NCI-H1092 (cell line): ENCODE measurements at regions not wholly inside any gene's neighbourhood (a gene's known extent, or its start where the extent isn't known, plus 50 kb on each side); places are given as distances from the start of the nearest gene placed in this dataset.
"Not testable (repeated sequence)": the region's sequence is repeated elsewhere in the genome, so short reads cannot be mapped to it uniquely, and the experiment has no call there.

Experiments used
- DNase-seq: peaks from one replicate; lab custom pipeline; 2025; lab: John Stamatoyannopoulos, UW

DNA sequence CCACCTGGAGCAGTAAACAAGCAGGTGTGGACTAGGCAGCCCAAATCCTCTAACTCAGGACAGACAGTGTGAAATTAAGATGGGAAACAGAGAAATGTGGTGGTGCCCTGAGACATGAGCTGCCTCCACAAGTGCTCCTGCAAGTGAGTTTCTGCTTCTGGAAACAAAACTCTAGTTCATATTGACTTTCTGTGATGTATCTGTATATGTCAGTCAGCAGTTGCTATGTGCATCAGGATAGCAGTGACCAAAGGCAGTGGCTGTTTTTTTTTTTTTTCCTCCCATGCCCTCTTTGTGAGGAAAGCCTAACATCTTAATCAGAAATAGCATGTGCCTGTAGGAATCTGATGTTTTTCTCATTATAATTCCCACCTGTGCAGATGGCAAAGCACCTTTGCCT is 318.4 kb upstream of the SEMA6A start:
- no peak for DNase-seq

DNA sequence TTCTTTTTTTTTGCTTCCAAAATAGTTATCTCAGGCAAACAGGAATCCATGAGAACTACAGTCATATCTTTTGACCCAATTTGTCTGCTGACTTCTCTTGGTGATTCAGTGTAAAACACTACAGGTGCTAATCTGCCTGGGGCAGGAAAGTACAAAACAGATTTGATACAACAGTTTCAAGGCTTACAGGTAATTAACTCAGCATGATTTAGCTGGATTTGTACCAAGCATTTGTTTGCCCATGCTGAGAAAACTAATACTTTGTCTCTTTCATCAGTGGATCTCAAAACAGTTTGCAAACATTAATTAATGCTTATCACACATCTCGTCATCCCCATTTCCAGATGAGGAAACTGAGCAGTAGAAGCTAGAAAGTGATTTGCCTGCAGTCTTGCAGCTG is 312.5 kb upstream of the SEMA6A start:
- no peak for DNase-seq

DNA sequence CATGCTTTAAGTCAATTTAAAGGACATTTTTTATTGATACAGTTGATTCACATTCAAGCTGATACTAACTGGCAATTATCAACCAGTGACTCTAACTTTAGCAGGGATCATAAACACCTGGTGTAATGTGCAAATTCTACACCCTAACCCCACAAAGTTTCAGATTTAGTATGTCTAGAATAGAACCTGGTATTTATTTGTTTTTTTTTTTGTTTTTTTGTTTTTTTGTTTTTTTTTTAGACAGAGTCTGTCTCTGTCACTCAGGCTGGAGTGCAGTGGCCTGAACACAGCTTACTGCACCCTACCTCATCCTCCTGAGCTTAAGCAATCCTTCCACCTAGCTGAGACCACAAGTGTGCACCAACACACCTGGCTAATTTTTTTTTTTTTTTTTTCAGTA is 311.2 kb upstream of the SEMA6A start:
- DNase-seq: no peak

DNA sequence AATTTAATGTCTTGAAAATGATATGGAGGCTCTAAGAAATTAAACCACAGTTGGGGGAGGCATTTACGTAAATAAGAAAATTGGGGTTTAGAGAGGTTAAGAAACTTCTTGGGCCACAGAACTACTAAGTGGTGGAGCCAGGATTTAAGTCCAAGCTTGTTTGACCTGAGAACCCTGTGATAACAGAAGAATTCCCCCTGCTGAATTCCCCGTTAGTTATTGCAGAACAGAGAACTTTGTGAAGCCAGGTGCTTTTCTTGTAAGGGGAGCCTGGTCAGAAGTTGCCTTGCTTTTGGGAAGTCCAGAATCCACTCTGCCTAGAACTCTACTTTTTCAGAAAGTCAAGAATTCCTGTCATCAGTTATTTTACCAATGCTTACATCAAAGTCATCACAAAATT is 309.3 kb upstream of the SEMA6A start:
- no peak for DNase-seq

DNA sequence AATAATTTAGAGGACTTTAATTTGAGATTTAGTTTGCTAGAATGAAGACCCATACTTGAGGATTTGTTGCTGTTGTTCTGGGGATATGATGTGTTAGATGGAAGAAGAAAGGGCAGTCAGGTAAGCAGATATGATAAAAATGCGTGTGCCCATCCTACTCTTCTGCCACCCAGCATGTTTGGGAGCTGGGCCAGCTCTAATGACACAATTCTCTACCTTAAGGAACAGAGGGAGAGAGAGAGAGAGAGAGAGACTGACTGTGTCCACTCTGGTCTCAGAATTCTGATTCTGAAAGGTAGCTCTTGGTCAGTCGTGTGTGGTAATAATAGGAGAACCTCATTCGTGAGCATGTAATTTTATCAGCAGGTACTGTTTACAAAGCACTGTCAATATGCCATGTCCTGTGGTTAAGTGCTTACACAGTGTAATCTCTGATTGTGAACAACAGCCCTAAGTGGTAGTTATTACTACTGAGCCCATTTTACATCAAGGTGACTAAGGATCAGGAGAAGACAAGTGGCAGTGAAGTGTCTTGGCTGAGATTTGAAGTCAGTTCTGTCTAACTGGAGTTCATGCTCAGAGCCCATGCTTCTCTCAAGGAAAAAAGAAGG is 307.4 kb upstream of the SEMA6A start:
- peak; percentile 60 for DNase-seq

DNA sequence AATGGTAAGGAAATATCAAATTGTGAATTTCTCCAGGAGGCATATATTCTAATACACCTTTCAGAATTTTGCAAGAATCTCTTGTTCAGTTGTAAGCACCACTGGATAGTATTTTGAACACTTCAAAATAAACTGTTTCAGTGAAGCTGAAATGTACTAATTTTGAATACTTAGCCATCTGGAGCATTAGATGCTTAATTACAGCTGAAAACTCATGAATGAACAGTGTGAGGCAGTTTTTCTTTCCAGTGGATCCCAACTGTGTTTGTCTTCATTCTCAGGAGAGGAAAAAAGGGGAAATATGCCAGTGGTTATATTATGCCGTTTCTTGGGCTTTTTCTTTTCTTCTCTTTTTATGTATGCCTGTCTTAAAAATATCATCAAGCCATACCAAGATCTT is 306.0 kb upstream of the SEMA6A start:
- no peak for DNase-seq

DNA sequence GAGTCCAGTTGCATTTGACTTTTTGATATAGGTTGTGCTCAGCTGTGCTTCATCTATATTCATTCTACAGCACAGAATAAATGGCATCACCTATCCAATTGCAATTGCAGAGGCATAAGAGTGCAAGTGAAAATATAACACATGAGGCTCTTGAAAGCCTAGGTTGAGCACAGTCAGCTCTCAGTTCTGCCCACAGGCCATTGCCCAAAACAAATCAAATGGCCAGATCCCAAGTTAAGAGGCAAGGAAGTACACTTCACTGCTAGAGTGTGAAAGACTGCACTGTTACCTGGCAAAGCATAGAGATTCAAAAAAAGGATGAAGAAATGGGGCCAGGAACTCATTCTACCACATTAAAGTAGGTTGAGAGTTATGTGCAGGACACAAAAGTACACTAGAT is 305.5 kb upstream of the SEMA6A start:
- DNase-seq: no peak

DNA sequence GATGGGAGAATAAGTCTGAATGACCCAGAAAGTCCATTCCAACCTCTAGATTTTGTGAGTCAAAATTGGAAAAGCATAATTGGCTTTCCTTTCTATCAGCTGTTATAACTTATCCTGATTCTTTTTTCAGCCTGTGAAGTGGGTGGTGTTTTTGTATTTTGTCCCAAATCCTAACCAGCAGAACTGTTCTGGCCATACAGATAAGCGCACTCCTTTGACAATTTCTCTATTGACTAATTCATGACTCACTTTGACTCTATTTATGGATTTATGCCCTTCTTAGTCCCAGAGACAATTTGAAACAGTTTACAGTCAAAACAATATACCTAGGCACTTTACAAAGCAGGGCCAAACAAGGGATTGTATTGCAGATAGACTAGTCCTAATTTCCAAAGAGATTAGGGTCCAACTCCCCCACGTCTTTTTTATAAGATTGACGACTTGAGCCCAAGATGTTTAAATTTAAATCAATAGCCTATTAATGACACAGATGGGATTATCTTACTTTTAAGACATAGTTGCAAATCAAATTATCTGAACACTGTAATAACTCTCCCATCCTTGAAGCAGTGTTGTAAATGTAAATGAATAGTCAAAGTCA is 301.7 kb upstream of the SEMA6A start:
- no peak for DNase-seq

DNA sequence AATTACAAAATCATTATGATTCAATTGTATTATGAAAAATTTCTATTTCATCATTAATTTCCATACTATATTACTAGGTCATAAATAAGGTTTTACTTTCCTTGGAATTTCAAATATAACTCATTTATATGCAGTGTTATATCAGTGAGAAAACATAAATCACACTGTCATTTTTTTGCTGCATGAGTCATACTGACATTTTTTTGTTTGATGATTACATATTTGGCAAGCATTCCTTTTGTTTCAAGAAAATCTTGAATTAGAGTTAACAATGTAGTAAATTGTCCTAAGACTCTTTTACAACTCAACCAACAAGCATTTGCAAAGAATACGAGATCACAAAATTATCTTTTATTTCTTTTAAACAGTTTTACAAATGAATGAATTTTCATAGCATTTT is 298.4 kb upstream of the SEMA6A start:
- no peak for DNase-seq

DNA sequence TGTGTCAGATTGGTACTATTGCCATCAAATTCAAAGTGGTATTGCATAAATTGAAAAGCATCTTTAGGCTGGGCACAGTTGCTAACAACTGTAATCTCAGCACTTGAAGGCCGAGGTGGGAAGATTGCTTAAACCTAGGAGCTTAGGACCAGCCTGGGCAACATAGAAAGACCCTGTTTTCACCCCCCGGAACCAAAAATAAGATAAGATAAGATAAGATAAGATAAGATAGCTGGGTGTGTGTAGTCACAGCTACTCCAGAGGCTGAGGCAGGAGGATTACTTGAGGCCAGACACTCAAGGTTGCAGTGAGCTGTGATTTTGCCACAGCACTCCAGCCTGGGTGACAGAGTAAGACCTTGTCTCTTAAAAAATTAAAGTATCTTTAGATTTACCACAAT is 297.9 kb upstream of the SEMA6A start:
- DNase-seq: no peak

DNA sequence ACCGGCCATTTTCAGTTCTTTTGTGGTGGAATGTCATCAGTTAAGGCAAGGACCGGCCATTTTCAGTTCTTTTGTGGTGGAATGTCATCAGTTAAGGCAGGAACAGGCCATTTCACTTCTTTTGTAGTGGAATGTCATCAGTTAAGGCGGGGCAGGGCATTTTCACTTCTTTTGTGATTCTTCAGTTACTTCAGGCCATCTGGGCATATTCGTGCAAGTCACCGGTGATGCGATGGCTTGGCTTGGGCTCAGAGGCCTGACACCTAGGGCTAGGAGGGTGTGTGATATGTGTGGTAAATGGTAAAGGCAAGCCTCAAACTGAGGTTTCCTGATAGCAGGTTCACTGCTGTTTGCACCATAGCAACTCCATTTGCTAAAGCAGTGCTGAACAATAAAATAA is 293.2 kb upstream of the SEMA6A start:
- DNase-seq: not testable (repeated sequence)

DNA sequence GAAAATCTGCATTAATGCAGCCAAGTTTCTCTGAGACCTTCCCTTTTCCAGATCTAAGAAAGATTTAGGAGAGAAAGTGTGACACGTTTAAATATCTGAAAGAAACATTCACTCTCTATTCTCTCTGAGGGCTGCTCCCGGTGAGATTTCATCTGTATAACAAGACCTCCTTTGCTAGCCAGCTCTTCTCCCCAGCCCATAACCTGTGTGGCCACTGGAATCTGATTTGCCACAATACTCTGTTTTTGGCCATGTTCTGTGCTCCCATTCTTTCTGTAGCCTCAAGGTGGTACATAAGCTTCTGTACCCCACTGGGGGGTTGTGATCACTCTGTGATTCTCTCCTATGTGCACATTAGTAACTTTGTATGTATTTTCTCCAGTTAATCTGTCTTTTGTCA is 291.0 kb upstream of the SEMA6A start:
- no peak for DNase-seq

DNA sequence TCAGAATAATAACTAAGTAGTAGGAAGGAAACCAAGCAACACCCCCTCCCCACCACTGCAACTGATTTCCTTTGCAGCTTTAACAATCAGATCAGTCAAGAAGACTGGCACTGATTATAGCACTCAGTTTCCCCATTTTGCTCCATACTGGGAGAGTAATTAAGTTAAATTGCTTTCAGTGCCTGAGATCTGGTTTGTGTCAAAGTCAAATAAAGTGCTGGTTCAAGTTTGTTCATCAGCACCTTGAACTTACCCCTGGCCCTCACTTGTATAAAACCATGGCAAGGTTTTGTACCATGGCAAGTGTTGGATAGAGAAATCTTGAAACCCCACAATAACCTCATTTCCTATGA is 290.2 kb upstream of the SEMA6A start:
- no peak for DNase-seq

DNA sequence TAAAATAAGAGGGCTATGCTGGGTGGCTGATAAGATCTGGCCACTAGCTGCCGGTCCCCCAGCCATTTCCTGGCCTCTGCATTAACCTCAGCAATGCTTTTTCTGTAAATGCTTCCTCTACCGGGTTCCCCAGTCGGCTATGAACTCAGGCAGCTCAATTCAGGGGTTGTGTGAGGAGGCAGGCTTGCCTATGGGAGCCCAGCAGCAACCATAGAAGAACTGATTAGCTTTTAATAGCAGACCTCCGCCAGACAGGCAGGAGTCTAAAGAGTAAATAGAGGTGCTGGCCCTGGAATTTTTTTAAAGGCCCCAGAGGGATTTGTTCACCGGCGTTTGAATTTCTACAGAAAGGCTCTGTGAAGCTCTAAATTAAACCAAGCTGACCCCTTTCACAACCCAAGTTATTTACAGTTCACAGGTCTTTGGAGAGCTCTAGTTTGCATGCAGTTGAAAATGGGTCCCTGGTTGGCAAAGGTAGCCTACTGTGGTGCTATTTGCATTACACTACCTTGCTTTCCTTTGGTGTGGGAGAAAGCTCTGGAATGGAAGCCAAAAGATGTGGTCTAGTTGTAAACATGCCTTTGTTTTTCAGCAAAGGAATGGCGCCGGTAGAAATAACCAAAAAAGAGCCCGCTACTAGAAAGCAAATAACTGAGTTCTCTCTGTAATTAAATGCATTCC is 289.7 kb upstream of the SEMA6A start:
- no peak for DNase-seq

DNA sequence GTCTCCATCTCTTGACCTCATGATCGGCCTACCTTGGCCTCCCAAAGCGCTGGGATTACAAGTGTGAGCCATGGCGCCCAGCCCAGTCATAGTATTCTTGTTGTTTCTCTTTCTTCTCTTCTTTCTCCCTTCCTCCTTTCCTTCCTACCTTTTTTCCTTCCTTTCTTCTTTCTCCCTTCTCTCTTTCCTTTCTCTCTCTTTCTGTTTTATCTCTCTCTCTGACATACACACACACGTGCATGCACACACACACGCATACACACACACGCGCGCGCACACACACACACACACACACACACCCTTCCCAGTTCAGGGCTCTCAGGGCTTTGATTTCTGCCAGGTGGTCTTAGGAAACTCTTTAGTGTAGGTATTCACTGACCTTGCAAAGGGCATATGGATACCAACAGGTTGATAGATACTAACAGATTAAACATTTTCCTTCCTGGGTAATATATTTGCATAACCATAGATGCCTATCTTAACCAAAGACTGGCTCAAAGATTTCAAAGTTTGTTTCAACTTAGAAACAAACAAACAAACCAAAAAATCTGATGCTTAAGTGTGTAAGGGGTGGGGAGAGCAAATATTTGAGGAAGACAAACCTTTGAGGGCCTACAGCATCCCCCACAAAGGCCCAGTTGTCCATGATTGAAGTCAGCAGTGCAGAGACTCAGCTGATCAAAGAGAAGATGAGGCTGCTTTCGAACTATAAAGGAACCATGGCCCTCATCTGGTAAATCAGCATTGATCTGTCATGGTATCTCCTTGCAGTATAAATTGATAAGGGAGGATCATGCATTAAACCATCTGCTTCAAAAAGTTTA is 288.2 kb upstream of the SEMA6A start:
- DNase-seq: no peak

DNA sequence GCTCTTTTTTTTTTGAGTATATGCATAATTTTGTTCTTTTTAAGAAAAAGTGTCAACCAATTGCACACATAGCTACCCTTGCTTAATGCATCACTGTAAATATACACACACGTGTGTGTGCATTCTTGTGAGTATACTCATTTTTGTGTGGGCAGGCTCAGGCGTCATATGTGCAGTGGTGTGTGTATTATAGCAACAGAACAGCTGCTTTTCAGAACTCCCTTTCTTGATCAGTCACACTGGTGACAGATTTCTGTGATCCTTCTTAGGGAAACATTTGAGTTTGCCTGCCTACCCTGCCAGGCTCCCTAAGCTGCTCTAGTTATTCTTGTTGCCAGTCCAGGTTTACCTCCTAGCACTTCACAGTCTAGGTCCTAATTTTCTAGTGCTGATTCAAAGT is 287.0 kb upstream of the SEMA6A start:
- no peak for DNase-seq

DNA sequence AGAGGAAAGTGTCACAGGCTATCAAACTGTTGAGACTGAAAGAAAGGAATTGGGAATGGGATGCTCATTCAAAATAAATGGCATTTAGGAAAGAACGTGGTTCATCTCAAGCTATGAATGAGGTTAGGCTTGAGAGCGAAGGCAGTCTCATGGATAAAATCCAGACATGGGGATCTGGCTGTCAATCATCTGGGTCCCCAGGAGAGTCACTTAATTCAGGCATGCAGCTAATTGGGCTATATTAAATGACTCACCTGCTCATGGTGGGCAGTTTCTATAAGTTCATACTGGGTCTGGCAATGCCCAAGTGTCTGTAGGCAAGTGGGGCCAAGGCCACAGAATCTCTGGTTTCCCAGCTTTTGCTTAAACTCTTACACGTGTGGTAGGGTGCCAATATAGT is 286.5 kb upstream of the SEMA6A start:
- DNase-seq: no peak

DNA sequence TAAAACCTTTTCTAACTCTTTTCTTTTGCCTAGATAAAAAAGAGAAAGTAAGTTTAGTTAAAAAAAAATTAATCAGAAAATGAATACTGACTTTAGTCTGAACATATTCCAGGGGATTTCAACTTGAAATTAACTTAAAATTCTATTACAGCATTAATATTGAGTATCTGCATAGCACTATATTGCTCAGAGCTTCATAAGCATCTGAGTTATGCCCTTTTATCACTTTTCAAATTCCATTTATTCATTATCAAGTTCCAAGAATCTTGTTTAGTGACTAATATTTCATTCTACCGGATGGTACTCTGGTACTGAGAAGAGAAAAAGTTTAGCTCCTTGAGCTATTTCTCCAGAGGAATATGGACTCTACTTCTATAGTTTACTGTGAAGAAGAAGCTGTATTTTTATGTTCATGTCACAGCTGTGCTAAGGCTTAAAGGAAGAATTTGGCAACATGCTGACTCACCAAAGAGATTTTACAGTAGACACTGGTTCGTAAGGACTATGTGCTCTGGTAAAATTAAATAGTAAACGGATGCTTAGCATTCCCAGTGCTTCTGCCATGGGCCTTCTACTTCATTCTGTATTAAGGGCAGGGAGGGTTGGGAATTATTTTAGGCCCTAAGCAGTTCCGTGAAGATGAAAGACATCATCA is 285.2 kb upstream of the SEMA6A start:
- DNase-seq: no peak

DNA sequence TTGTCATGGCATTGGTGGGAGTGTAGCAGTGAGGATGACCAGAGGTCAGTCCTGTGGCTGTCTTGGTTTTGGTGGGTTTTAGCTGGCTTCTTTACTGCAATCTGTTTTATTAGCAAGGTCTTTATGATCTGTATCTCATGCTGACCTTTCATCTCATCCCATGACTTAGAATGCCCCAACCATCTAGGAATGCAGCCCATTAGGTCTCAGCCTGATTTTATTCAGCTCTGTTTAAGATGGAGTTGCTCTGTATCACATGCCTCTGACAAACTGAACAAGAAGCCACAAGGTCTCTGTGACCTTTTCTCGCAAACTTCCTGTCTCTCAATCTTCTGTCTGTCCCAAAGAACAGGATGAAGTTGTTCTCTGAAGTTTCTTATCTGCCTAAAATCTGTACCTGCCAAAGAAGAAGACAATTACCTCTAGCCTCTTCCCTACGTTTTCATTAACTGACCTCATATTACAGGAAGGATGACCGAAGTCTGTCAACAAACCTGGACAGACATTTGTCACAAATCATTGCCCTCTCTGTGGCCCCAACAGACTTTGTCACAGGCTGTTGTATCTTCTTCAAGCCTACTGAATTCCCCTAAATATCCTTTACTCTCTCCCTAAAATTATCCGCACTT is 284.2 kb upstream of the SEMA6A start:
- DNase-seq: no peak

DNA sequence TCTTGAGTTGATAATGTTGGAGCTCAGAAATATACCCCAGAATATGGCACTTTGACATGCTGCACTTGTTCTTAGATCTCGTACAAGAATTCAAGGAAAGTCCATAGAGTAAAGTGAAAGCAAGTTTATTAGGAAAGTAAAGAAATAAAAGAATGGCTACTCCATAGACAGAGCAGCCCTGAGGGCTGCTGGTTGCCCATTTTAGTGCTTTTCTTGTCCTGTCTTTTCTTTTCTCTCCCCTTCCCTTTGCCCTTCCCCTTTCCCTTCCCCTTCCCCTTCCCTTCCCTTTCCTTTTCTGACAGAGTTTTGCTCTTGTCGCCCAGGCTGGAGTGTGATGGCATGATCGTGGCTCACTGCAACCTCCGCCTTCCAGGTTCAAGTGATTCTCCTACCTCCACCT is 283.4 kb upstream of the SEMA6A start:
- not testable (repeated sequence) for DNase-seq

DNA sequence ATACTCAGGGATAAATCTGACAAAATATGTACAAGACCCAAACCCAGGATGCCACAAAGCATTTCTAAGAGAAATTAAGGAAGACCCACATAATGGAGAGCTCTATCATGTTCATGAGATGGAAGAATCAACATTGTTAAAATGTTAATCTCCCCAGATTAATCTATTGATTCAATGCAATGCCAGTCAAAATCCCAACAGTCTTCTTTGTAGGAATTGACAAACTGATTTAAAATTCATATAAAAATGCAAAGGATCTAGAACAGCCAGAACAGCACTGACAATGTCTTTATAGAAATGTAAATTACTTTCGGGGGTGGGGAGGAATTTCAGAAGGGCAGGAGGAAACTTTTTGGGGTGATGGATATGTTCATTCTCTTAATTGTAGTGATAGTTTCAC is 281.6 kb upstream of the SEMA6A start:
- DNase-seq: no peak

DNA sequence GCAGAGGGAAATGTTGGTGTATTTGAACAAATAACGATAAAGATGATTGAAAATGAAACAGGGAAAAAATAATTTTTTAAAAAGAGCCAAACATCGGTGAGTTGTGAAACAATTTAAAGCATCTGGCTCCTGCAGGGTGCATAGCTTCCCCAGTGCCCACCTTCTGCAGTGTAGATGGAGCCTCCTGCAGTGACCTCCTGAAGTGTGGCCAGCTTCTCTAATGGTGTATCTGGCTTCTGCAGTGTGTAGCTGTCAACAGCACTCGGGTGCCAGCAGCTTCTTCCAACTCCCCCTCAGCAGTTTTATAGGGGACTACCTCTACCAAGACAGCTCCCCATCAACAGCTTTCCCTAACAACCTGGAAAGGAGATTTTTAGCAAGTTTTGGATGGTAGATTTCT is 279.4 kb upstream of the SEMA6A start:
- DNase-seq: no peak
